COLO668 (cell line): ENCODE measurements at regions not wholly inside any gene's neighbourhood (a gene's known extent, or its start where the extent isn't known, plus 50 kb on each side); places are given as distances from the start of the nearest gene placed in this dataset.
"Not testable (repeated sequence)": the region's sequence is repeated elsewhere in the genome, so short reads cannot be mapped to it uniquely, and the experiment has no call there.

Experiments used
- DNase-seq: peaks from one replicate; lab custom pipeline; 2025; ENCODE audit not compliant: unreplicated experiment; lab: John Stamatoyannopoulos, UW

- no peak for DNase-seq
These were observed 304.2 kb downstream of the DNAH5 start for GRCh38 chr5:13640270-13640669.

- DNase-seq = no peak
These were observed 311.8 kb downstream of the DNAH5 start for GRCh38 chr5:13632676-13633075.

- DNase-seq = no peak
These were observed 315.3 kb downstream of the DNAH5 start for GRCh38 chr5:13629218-13629617.

- no peak for DNase-seq
These were observed 316.6 kb downstream of the DNAH5 start for GRCh38 chr5:13627673-13628454.

- DNase-seq = no peak
These were observed 318.8 kb downstream of the DNAH5 start for GRCh38 chr5:13625616-13626198.

- no peak for DNase-seq
These were observed 320.0 kb downstream of the DNAH5 start for GRCh38 chr5:13624283-13625074.

GRCh38 chr5:13613621-13614020 is 330.9 kb downstream of the DNAH5 start:
- DNase-seq = no peak

- no peak for DNase-seq
These were observed 332.9 kb downstream of the DNAH5 start for GRCh38 chr5:13611604-13612003.

- no peak for DNase-seq
These were observed 335.0 kb downstream of the DNAH5 start for GRCh38 chr5:13609504-13609903.

GRCh38 chr5:13606051-13606450 is 338.4 kb downstream of the DNAH5 start:
- no peak for DNase-seq

- DNase-seq = no peak
These were observed 343.4 kb downstream of the DNAH5 start for GRCh38 chr5:13601112-13601511.

GRCh38 chr5:13595978-13596377 is 348.5 kb downstream of the DNAH5 start:
- no peak for DNase-seq

- DNase-seq = no peak
These were observed 352.9 kb downstream of the DNAH5 start for GRCh38 chr5:13591621-13592020.

GRCh38 chr5:13585324-13585723 is 359.2 kb downstream of the DNAH5 start:
- DNase-seq = no peak

- DNase-seq = no peak
These were observed 362.6 kb downstream of the DNAH5 start for GRCh38 chr5:13581914-13582313.

GRCh38 chr5:13581132-13581531 is 363.4 kb downstream of the DNAH5 start:
- DNase-seq = no peak

GRCh38 chr5:13580058-13580457 is 364.4 kb downstream of the DNAH5 start:
- DNase-seq = no peak

GRCh38 chr5:13579091-13579490 is 365.4 kb downstream of the DNAH5 start:
- DNase-seq = not testable (repeated sequence)

- DNase-seq = not testable (repeated sequence)
These were observed 366.0 kb downstream of the DNAH5 start for GRCh38 chr5:13578311-13579039.

GRCh38 chr5:13574574-13574973 is 369.9 kb downstream of the DNAH5 start:
- DNase-seq = no peak

GRCh38 chr5:13572163-13572562 is 372.3 kb downstream of the DNAH5 start:
- no peak for DNase-seq
